ENCODE measurements at regions not wholly inside any gene's neighbourhood (a gene's known extent, or its start where the extent isn't known, plus 50 kb on each side); places are given as distances from the start of the nearest gene placed in this dataset.

DNA sequence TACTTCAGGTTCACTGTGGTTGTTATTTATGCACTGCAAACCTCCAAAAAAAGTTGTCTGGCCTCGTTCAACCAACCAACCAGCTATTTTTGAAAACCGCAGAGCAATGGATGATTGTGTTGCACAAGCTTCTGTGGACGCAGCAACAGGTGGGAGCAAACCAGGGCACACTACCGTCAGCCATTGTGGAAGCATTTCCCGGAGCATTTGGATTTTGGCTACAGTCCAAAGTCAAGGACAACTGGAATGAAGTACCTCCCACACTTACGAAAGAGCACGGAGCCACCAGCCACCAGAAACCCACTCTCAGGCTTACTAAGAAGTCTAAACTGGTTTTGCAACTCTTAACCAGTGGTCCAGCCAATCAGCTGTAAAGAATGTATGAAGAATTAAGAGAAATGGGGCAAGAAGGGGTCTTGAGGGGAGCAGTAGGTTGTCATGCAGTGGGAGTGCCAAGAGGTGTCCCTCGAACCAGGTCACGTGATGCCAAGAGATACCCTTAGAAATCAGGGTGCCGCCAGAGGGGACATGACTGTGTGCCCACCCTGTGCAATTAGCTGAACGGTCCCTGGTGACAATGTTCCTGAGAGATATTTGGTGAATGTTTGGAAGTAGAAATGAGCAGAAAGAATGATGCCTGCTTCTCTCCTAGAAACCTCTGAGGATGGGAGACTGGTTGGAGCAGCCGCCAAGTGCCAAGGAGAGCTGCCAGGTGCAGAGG is 68.9 kb upstream of the PCSK6 start:
- TF ChIP-seq, protein P1, sequence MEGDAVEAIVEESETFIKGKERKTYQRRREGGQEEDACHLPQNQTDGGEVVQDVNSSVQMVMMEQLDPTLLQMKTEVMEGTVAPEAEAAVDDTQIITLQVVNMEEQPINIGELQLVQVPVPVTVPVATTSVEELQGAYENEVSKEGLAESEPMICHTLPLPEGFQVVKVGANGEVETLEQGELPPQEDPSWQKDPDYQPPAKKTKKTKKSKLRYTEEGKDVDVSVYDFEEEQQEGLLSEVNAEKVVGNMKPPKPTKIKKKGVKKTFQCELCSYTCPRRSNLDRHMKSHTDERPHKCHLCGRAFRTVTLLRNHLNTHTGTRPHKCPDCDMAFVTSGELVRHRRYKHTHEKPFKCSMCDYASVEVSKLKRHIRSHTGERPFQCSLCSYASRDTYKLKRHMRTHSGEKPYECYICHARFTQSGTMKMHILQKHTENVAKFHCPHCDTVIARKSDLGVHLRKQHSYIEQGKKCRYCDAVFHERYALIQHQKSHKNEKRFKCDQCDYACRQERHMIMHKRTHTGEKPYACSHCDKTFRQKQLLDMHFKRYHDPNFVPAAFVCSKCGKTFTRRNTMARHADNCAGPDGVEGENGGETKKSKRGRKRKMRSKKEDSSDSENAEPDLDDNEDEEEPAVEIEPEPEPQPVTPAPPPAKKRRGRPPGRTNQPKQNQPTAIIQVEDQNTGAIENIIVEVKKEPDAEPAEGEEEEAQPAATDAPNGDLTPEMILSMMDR (IDR thresholded peaks at IDR 0.05) = no peak
- no peak for TF ChIP-seq POLR2AphosphoS5 (IDR thresholded peaks at IDR 0.05; ENCODE audit: low read depth, low read length)
